ENCODE measurements at regions not wholly inside any gene's neighbourhood (a gene's known extent, or its start where the extent isn't known, plus 50 kb on each side); places are given as distances from the start of the nearest gene placed in this dataset.

DNA sequence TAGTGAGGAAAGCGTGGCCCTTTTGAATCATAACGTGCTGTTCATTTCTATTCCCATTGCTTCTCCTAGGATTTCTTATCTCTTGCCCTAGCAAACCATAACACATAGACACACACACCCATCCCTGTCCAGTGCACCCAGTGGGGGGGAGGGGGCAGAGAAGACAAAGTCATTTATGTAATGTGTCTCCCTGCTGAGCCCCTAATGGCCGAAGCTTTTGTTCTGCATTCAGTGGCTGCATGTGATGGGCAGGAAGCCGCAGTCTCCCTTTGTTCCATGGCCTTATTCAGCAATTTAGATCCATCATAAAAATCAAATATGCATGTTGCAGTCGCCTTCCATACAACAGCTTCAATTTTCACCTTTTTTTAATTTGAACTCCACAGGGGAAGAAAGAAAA, 325.4 kb downstream of the ZFHX3 start:
- TF ChIP-seq POLR2AphosphoS5 (IDR thresholded peaks at IDR 0.05): no peak
- TF ChIP-seq, protein P1, sequence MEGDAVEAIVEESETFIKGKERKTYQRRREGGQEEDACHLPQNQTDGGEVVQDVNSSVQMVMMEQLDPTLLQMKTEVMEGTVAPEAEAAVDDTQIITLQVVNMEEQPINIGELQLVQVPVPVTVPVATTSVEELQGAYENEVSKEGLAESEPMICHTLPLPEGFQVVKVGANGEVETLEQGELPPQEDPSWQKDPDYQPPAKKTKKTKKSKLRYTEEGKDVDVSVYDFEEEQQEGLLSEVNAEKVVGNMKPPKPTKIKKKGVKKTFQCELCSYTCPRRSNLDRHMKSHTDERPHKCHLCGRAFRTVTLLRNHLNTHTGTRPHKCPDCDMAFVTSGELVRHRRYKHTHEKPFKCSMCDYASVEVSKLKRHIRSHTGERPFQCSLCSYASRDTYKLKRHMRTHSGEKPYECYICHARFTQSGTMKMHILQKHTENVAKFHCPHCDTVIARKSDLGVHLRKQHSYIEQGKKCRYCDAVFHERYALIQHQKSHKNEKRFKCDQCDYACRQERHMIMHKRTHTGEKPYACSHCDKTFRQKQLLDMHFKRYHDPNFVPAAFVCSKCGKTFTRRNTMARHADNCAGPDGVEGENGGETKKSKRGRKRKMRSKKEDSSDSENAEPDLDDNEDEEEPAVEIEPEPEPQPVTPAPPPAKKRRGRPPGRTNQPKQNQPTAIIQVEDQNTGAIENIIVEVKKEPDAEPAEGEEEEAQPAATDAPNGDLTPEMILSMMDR (IDR thresholded peaks at IDR 0.05): no peak
- no peak for TF ChIP-seq POLR2A (IDR thresholded peaks at IDR 0.05)
- H3K27me3 ChIP-seq (replicated peaks; ENCODE audit: insufficient read depth): no peaks in the 10 kb centered on the region
- no peaks in the 10 kb centered on the region for H3K9me3 ChIP-seq
- intact Hi-C loops (cut with DNase I): no loop called here
- no peaks in the 10 kb centered on the region for H3K4me1 ChIP-seq (replicated peaks)
- no peak for DNase-seq (ENCODE audit: low spot score)
- no peaks in the 10 kb centered on the region for H3K36me3 ChIP-seq
- 87% methylated on average over 5 of the region's 5 CpGs for WGBS
- no peak overlapping the region for H3K27ac ChIP-seq
- no peak overlapping the region for H3K4me3 ChIP-seq

DNA sequence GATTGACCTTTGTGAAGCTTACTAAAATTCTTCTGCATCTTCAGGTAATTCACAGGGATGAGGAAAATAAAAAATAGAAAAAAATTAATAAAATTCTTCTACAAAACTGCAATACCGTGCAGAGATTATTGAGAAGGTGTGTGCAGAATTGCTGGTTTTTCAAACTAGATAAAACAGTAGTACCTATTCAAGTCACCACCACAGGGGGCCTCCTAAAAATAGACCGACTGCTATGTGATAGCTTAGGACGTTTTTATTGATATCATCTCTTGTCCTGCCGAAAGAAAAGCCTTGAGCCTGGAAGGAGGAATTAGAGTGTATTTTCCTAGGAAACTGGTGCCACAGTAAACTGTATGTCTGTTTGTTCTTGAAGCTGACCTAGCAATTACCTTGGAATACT, 325.9 kb downstream of the ZFHX3 start:
- WGBS: 45% methylated on average over 4 of the region's 4 CpGs
- no peaks in the 10 kb centered on the region for H3K27me3 ChIP-seq (replicated peaks; ENCODE audit: insufficient read depth)
- DNase-seq (ENCODE audit: low spot score): no peak
- no peak overlapping the region for H3K4me3 ChIP-seq
- H3K36me3 ChIP-seq: no peaks in the 10 kb centered on the region
- no peaks in the 10 kb centered on the region for H3K9me3 ChIP-seq
- intact Hi-C loops (cut with DNase I): no loop called here
- no peaks in the 10 kb centered on the region for H3K4me1 ChIP-seq (replicated peaks)
- TF ChIP-seq, protein P1 (IDR thresholded peaks at IDR 0.05): no peak
- TF ChIP-seq POLR2AphosphoS5 (IDR thresholded peaks at IDR 0.05): no peak
- TF ChIP-seq POLR2A (IDR thresholded peaks at IDR 0.05): no peak
- no peak overlapping the region for H3K27ac ChIP-seq

DNA sequence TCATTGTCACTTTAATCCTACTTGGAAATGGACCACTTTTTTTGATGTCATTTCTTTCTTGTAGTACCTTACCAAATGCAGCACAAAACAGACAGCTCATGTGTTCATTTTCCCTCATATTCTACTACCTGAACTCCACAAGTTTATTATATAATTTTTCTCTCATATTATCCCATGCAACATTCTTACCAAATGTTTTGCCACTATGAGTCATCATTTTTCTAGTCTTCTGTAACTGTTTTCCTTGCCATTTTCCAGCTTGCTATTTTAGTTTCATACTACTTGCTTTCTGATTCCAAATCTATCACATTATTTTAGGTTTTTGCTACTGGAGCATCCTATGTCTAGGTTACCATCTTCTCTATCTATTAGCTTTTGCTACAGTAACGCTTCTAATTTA, 332.7 kb downstream of the ZFHX3 start:
- H3K4me1 ChIP-seq (replicated peaks): no peaks in the 10 kb centered on the region
- TF ChIP-seq, protein P1 (IDR thresholded peaks at IDR 0.05): no peak
- no peak for TF ChIP-seq POLR2A (IDR thresholded peaks at IDR 0.05)
- TF ChIP-seq POLR2AphosphoS5 (IDR thresholded peaks at IDR 0.05): no peak
- no peaks in the 10 kb centered on the region for H3K36me3 ChIP-seq
- no peak overlapping the region for H3K4me3 ChIP-seq
- intact Hi-C loops (cut with DNase I): no loop called here
- H3K27ac ChIP-seq: no peak overlapping the region
- no peaks in the 10 kb centered on the region for H3K9me3 ChIP-seq
- H3K27me3 ChIP-seq (replicated peaks; ENCODE audit: insufficient read depth): no peaks in the 10 kb centered on the region
- 94% methylated on average over 1 of the region's 1 CpG for WGBS
- DNase-seq (ENCODE audit: low spot score): no peak

- DNase-seq (ENCODE audit: low spot score): no peak
- no peak overlapping the region for H3K4me3 ChIP-seq
- no peaks in the 10 kb centered on the region for H3K9me3 ChIP-seq
- no peak overlapping the region for H3K27ac ChIP-seq
- H3K27me3 ChIP-seq (replicated peaks; ENCODE audit: insufficient read depth): no peaks in the 10 kb centered on the region
- TF ChIP-seq POLR2A (IDR thresholded peaks at IDR 0.05) (no peak), POLR2AphosphoS5 (IDR thresholded peaks at IDR 0.05) (no peak)
- TF ChIP-seq, protein P1 (IDR thresholded peaks at IDR 0.05): no peak
- H3K36me3 ChIP-seq: no peaks in the 10 kb centered on the region
- WGBS: 98% methylated on average over 1 of the region's 1 CpG
- no peaks in the 10 kb centered on the region for H3K4me1 ChIP-seq (replicated peaks)
- intact Hi-C loops (cut with DNase I): no loop called here
These were observed 336.1 kb downstream of the ZFHX3 start for GRCh38 chr16:72711823-72712222.

DNA sequence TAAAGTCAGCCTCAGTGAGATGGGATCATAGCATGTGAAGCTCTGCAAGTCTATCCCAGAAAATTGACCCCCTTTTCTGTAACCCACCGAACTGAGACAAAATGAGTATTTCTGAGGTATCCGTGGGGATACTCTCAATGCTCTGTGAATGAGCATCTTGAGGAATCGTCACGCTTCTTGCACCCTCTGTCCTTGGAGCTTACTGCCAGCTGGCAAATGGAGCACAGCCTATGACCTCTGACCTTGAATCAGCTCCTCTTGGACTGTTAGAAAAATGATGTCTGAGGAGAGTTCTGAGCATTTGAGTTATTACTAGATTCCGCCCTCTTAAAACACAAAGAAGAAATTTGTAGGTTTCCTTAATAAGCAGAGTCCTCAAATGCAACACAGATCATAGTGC, 342.1 kb downstream of the ZFHX3 start:
- Histone ChIP-seq H3K9me3 (no peaks in the 10 kb centered on the region), H3K36me3 (no peaks in the 10 kb centered on the region), H3K27me3 (replicated peaks; ENCODE audit: insufficient read depth) (no peaks in the 10 kb centered on the region), H3K4me3 (no peak overlapping the region), H3K4me1 (replicated peaks) (no peaks in the 10 kb centered on the region), H3K27ac (no peak overlapping the region)
- intact Hi-C loops (cut with DNase I): no loop called here
- no peak for DNase-seq (ENCODE audit: low spot score)
- no peak for TF ChIP-seq POLR2AphosphoS5 (IDR thresholded peaks at IDR 0.05)
- 91% methylated on average over 5 of the region's 5 CpGs for WGBS
